HG03159 (cell line): ENCODE measurements at regions not wholly inside any gene's neighbourhood (a gene's known extent, or its start where the extent isn't known, plus 50 kb on each side); places are given as distances from the start of the nearest gene placed in this dataset.

Source experiments
- ATAC-seq: cut with Tn5 transposase; IDR thresholded peaks from one replicate; pipeline ENCODE4 v1.9.1; 2021; ENCODE audit warnings: mild to moderate bottlenecking, moderate library complexity; ENCODE audit not compliant: unreplicated experiment

GRCh38 chr13:99827011-99827772 is 144.4 kb downstream of the ZIC5 start:
- ATAC-seq = no peak

GRCh38 chr13:99823961-99824360 is 147.6 kb downstream of the ZIC5 start:
- no peak for ATAC-seq

GRCh38 chr13:99822820-99823219 is 148.7 kb downstream of the ZIC5 start:
- no peak for ATAC-seq

DNA sequence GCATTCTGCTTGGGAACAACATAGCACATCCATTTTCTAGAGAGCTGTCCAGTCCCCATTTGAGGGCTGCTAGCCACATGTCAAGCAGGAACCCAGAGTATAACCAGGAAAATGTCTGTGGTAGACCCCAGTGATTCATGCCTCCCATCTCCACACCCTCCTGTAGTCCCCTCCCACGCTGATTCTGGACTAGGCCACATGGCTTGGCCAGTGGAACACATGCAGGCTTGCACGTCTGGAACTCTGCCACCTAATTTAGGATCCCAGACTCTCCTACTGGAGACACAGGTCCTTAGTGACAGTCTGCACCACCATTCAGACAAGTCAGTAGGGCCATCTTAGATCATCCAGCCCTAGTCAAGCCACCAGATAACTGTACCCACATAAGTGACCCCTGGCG is 149.8 kb downstream of the ZIC5 start:
- no peak for ATAC-seq

DNA sequence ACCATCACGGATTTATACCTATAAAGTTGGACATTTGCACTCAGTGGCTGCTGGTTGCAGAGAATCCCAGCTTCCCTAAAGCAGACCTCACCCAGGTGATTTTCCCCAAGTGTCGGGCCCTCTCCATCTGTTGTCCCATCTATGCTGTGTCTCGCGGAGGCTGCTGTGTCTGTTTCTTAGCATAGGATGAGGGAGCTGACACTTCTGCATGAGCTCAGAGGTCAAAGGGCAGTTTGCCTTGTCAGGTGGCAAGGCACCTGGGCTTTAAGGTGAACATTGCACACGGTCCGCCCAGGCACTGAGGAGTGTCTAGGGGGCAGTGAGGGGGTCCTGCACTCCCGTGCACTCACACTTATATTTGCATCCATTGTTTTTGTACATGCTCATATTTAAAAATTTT is 151.6 kb downstream of the ZIC5 start:
- ATAC-seq = no peak

GRCh38 chr13:99816321-99816720 is 155.2 kb downstream of the ZIC5 start:
- ATAC-seq = no peak

DNA sequence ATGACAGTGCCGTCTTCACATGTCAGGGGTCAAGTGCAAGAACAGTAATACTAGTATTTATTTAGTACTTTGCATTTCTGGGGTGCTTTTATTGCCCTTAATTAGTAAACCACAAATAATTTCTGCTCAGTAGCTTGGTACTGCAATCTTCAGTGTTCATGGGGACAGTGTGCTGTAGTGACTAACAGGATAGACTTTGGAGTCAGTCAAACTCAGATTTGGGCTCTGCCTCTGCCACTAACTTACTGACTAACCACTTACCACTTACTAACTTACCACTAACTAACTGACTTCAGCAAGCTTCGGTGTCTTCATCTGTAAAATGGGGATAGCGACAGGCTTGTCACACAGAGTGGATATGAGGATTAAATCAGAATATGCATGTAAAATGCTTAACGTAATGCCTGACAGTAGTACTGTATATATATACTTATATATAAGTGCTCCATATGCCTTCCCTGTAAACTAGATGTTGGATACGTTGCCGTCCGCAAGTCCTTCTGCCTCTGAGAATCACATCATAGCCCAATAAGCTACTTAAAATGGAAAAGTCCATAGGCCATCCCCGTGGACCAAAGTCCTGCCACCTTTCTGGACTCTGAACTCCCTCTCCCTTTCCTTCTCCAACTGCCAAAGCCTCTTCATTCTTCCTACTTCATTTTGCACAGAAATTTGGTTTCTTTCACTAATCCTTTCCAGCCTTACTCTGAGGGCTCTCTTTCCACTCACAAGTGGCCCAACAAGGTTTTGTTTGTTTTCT is 158.1 kb downstream of the ZIC5 start:
- ATAC-seq = no peak

DNA sequence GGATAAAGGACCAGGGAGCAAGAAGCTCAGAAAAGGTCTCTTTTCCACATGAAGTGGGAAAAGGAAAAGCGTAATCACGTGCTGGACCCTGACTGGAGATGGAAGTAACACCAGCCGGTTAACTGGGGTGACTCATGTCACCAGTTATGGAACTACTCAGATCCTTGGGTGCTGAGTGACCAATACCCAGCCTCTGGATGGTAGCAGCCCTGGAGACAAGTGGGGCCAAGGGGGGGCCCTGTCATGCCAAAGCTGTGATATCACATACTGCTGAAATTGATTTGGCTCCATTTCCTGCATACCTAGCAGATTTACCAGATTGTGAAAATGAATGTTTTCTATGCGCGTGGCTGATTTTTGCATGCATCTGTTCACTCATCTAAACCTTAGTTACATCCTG is 158.9 kb downstream of the ZIC5 start:
- no peak for ATAC-seq

DNA sequence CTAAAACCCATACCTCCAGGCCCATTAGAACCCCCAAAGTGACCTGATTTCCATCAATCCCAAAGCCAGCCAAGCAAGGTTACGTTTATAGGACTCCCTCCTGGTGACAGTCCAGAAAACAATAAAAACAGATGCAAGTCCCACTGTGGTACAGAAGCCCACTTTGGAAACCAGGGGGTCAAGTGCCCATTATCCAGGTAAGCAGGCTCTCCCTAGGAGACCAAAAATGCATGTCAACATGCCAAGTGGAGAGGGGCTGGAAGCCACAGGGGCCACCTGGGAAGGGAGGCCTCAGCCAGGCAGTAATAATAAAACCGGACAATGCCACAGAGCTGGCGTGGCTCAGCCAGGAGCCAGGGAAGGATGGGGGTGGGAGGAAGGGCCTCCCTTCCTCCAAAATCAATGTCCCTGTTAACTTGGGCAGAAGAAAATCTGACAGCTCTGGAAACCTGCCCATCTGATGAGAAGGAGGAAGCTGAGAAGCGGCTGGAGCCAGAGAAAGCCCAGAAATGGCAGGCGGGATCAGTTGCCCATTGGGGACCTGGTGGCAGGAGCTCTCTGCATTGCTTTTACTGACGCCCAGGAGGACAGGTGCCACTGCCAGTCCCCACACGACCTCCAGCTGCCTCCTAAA is 160.4 kb downstream of the ZIC5 start:
- no peak for ATAC-seq

DNA sequence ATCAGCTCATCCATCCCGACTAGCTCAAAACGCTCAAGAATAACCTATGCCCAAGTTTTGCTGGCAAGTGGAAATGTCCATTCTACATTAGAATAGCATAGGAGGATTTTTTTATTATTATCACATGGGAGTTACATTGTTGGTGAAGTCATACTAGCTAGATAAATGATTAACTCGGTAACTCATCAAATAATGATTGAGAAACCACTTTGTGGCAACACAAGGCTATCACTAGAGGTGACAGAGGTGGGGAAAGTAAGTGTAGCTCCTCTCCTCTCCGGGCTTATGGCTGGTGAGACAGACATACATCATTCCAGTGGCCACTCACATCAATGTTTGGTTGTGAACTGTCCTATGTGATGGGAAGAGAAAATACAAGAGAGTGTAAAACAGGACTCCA is 161.6 kb downstream of the ZIC5 start:
- ATAC-seq = no peak

DNA sequence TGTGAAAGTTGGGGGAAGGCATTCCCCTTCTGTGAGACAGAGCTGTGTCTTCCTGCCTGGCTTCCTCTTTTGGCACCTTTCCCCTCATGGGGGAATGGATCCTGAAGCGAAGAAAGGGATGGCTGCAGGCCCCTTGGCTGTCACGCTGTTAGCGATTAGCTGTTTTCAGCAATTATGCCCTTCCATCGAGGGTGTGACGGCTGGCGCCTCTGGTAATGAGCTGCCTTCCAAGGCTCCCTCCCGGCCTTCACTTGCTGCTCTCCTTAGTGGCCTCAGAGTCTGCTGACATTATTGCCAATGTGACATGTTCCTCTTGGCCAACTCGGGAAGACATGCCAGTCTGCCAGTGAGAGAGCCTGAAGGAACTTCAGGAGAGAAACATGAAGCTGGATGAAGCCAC is 162.1 kb downstream of the ZIC5 start:
- ATAC-seq = no peak

GRCh38 chr13:99808786-99809185 is 162.8 kb downstream of the ZIC5 start:
- ATAC-seq = no peak

DNA sequence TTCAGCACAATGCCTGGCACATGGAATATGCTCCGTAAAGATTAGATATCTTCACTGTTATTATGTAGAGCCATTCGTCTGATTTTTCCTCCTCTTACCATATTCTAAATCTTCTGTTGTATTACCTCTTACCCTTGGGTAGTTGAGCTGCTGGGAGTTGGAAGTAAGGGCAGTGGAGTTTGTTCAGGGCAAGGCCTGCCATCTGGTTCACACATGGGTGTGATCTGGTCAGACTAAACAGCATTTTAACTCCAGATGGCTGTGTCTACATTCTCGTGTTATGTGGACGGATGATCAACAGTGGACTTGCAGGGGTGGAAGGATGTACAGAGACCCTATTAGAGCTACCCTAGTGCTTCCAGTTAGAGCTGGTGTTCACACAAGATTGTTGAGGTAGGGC is 164.9 kb downstream of the ZIC5 start:
- no peak for ATAC-seq

DNA sequence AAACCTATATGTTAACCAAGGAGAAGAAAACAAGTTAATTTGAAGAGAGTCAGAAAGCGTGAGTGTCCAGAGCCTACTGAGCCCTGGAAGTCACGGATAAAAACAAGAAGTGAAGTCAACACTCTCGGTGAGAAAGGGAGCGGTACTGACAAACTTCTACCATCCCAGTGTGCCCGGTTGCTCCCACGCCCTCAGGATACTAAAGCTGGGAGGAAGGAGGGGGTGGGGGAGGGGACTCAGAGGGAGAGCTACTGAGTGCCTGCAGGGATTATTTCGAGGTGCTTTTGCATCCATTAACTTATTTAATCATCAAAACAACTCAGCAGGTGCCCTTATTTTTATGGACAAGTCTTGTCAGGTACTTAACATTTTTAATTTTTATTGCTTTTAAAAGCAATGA is 166.2 kb downstream of the ZIC5 start:
- ATAC-seq = no peak

- ATAC-seq = no peak
These were observed 168.4 kb downstream of the ZIC5 start for GRCh38 chr13:99803141-99803540.

DNA sequence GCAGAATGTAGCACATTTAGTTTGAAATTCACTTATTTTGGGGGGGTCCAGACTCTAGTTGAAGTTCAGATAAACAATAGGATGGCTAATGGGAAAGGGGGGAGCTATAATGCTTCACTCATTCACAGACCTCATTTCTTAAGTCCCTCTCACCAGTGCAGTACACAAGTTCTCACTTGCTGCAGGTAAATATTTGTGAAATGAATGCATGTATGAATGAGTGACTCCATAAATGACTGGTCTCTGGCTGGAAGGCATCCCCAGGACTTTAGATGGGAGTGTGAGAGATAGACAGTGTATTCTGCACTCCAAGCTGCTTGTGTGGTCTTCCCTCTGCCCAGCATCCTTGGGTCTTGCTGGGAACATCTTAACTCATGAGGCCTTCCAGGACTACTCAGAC is 169.2 kb downstream of the ZIC5 start:
- no peak for ATAC-seq

DNA sequence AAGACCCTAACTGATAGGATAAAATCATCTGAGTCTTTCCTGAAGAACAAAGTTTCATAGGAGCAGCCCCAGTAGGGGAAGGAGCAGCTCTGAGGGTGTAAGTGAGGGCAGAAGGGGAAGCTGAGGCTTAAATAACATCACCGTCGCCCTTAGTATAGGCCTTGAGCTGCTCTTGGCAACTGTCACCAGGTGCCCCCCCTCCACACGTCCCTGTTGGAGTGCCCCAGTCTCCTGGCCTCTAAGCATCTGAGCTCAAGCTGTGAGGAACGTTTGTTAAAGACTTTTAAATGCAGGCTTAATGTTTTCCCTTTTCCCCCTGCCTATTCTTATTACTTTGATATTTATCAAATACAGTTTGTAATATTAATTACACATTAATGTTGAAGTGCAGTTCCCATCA is 170.6 kb downstream of the ZIC5 start:
- no peak for ATAC-seq

- no peak for ATAC-seq
These were observed 171.6 kb downstream of the ZIC5 start for GRCh38 chr13:99800011-99800410.

- no peak for ATAC-seq
These were observed 172.8 kb downstream of the ZIC5 start for GRCh38 chr13:99798756-99799155.

DNA sequence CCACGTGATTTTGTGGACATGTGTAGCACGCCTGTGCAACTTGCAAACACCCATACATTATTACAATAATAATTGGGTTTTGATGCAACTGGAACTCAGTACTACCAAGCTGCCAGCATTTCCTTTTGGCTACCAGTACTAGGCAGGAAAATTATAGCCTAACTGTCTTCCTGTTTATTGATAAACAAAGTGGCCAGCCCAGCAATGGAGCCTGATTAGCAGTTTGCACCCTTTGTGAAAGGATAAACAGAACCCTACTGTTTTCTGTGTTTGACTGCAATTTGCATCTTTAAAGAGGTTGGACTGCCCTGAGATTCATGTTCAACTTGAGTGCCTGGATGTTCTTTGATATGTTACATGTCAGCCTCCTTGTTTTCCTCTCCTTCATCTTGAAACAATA is 173.9 kb downstream of the ZIC5 start:
- no peak for ATAC-seq

GRCh38 chr13:99796175-99796819 is 175.3 kb downstream of the ZIC5 start:
- no peak for ATAC-seq
